GM12878 (cell line): ENCODE measurements at regions not wholly inside any gene's neighbourhood (a gene's known extent, or its start where the extent isn't known, plus 50 kb on each side); places are given as distances from the start of the nearest gene placed in this dataset.
"Not testable (repeated sequence)": the region's sequence is repeated elsewhere in the genome, so short reads cannot be mapped to it uniquely, and the experiment has no call there.

Source experiments
- ATAC-seq: fragments of 200-7000 bp; cut with Tn5 transposase; 3 replicates; pipeline ENCODE4 v1.9.1; 2020; ENCODE audit warnings: mild to moderate bottlenecking, moderate library complexity
- BruUV-seq: library from RNA; stranded (reverse); fragments of 400-500 nt; replicated peaks from 2 replicates; lab custom pipeline; 2021; lab: Mats Ljungman, UMichigan
- CTCF ChIA-PET: fragments of 300-600 bp; sonication (Branson Sonifier 250); formaldehyde crosslinking; extraction: SDS; loops from one replicate; lab custom pipeline; 2021; ENCODE audit warnings: inconsistent platforms; lab: Yijun Ruan, JAX
- POLR2A ChIA-PET: fragments of 350-600 bp; formaldehyde crosslinking; extraction: SDS; loops from one replicate; lab custom pipeline; 2021; ENCODE audit warnings: inconsistent platforms; lab: Charles Lee
- RAD21 ChIA-PET: fragments of 300-600 bp; sonication (Branson Sonifier 250); formaldehyde crosslinking; loops from one replicate; lab custom pipeline; 2023; ENCODE audit warnings: antibody characterized with exemption; ENCODE audit not compliant: unreplicated experiment; lab: Charles Lee
- SMC1A ChIA-PET: fragments of 300-600 bp; sonication (Branson Sonifier 250); formaldehyde crosslinking; loops from one replicate; lab custom pipeline; 2023; ENCODE audit not compliant: unreplicated experiment, uncharacterized antibody; lab: Charles Lee
- DNase-seq: peaks from one replicate; pipeline ENCODE4 v3.0.0-alpha.2; 2011; ENCODE audit warnings: low read depth, low spot score
- FAIRE-seq: peaks from 3 replicates; lab custom pipeline; 2011; peaks lifted over from hg19 to GRCh38; lab: Jason Lieb, UNC
- H2AFZ ChIP-seq: 2 replicates; pipeline ENCODE4 v1.6.0; 2011; ENCODE audit warnings: low read depth, low read length, control low read depth; ENCODE audit not compliant: control insufficient read depth
- H3K27ac ChIP-seq: 2 replicates; pipeline ENCODE4 v1.5.1; 2011; ENCODE audit warnings: control low read depth; ENCODE audit not compliant: control insufficient read depth, insufficient read depth
- H3K27me3 ChIP-seq, 2 experiments: replicated peaks in 1 of 2; 2 replicates each; pipeline versions ENCODE4 v1.6.0 to v1.6.1; 2011; ENCODE audit warnings: low read length in 1 of 2; ENCODE audit not compliant: control insufficient read depth in 2 of 2, insufficient read depth in 2 of 2
- H3K36me3 ChIP-seq, 2 experiments: 2 replicates each; pipeline ENCODE4 v1.5.1; 2011; ENCODE audit warnings: low read length in 1 of 2; ENCODE audit not compliant: control insufficient read depth in 2 of 2, insufficient read depth in 2 of 2
- H3K4me1 ChIP-seq: 2 replicates; pipeline ENCODE4 v1.6.1; 2011; ENCODE audit warnings: mild to moderate bottlenecking, low read length, moderate library complexity, mixed read lengths; ENCODE audit not compliant: control insufficient read depth, insufficient read depth
- H3K4me2 ChIP-seq: 2 replicates; pipeline ENCODE4 v1.6.0; 2011; ENCODE audit warnings: control low read depth; ENCODE audit not compliant: control insufficient read depth, insufficient read depth
- H3K4me3 ChIP-seq: fragments of 200-600 bp; sonication (generic); 2 replicates; pipeline ENCODE4 v1.5.1; 2016
- H3K79me2 ChIP-seq: 2 replicates; pipeline ENCODE4 v1.6.0; 2011; ENCODE audit warnings: low read length; ENCODE audit not compliant: control insufficient read depth, insufficient read depth
- H3K9ac ChIP-seq: 2 replicates; pipeline ENCODE4 v1.8.0; 2011; ENCODE audit warnings: low read length, control low read depth, mixed read lengths; ENCODE audit not compliant: control insufficient read depth, insufficient read depth
- H3K9me3 ChIP-seq: replicated peaks from 3 replicates; pipeline ENCODE4 v1.5.1; 2011; ENCODE audit warnings: mild to moderate bottlenecking, low read length; ENCODE audit not compliant: control insufficient read depth, insufficient read depth
- H4K20me1 ChIP-seq: 2 replicates; pipeline ENCODE4 v1.6.0; 2011; ENCODE audit not compliant: control insufficient read depth, insufficient read depth
- EGR1 ChIP-seq, 2 experiments: IDR thresholded peaks; 1 replicate in 1 of 2; 2 replicates in 1 of 2; pipeline ENCODE4 v1.6.1; 2011 to 2012; ENCODE audit warnings: low read depth in 2 of 2, low read length in 2 of 2, borderline replicate concordance in 1 of 2, mild to moderate bottlenecking in 1 of 2, moderate library complexity in 1 of 2
- NFXL1 ChIP-seq: fragments of 450-650 bp; IDR thresholded peaks from 2 replicates; pipeline ENCODE4 v1.6.1; 2017; ENCODE audit warnings: antibody characterized with exemption, mild to moderate bottlenecking, borderline replicate concordance
- PRDM15 ChIP-seq: fragments of 450-650 bp; formaldehyde crosslinking; IDR thresholded peaks from 2 replicates; pipeline ENCODE4 v1.4.0; 2020; ENCODE audit warnings: mild to moderate bottlenecking, moderate library complexity
- WGBS: methylation state at CpG from one replicate; pipeline ENCODE4 v1.1.6; 2016; ENCODE audit warnings: low lambda C conversion rate; ENCODE audit not compliant: insufficient replicate concordance, insufficient coverage; ENCODE audit errors: missing lambda C conversion rate; 5-methylcytosine and 5-hydroxymethylcytosine counted together
- in situ Hi-C: fragments of 300-500 bp; cut with MboI; formaldehyde crosslinking; loops from 9 replicates; pipeline ENCODE4 v1.14.3; 2018; ENCODE audit warnings: mixed read lengths
- intact Hi-C: fragments of 100-400 bp; cut with micrococcal nuclease; formaldehyde crosslinking; loops from one replicate; pipeline ENCODE4 v1.14.2; 2022; ENCODE audit not compliant: unreplicated experiment
- TF ChIP-seq, protein P1 (sequence below): fragments of 450-650 bp; IDR thresholded peaks from 2 replicates; pipeline ENCODE4 v1.6.1; 2017; ENCODE audit warnings: mild to moderate bottlenecking, low read depth, inconsistent platforms; ENCODE audit not compliant: poor library complexity, severe bottlenecking
- TF ChIP-seq, protein P2 (sequence below): IDR thresholded peaks from 2 replicates; pipeline ENCODE4 v1.6.1; 2012; ENCODE audit warnings: low read depth, low read length, improper control_type of control experiment

GRCh38 chr5:50299896-50300295 lies 141.2 kb downstream of the EMB start (continued):
- TF ChIP-seq, protein P1, sequence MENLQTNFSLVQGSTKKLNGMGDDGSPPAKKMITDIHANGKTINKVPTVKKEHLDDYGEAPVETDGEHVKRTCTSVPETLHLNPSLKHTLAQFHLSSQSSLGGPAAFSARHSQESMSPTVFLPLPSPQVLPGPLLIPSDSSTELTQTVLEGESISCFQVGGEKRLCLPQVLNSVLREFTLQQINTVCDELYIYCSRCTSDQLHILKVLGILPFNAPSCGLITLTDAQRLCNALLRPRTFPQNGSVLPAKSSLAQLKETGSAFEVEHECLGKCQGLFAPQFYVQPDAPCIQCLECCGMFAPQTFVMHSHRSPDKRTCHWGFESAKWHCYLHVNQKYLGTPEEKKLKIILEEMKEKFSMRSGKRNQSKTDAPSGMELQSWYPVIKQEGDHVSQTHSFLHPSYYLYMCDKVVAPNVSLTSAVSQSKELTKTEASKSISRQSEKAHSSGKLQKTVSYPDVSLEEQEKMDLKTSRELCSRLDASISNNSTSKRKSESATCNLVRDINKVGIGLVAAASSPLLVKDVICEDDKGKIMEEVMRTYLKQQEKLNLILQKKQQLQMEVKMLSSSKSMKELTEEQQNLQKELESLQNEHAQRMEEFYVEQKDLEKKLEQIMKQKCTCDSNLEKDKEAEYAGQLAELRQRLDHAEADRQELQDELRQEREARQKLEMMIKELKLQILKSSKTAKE: no peak

- H3K4me1 ChIP-seq: no peaks in the 10 kb centered on the region
- H3K79me2 ChIP-seq: no peaks in the 10 kb centered on the region
- no peak overlapping the region for H3K9ac ChIP-seq
- TF ChIP-seq NFXL1 (no peak), PRDM15 (CRISPR knock-in tag) (no peak), EGR1 (IDR thresholded peaks at IDR 0.05; ENCODE audit: borderline replicate concordance in 1 of 2, low read depth in 2 of 2, low read length in 2 of 2) (no peak)
- TF ChIP-seq, protein P2, sequence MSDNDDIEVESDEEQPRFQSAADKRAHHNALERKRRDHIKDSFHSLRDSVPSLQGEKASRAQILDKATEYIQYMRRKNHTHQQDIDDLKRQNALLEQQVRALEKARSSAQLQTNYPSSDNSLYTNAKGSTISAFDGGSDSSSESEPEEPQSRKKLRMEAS: no peak
- TF ChIP-seq, all 136 proteins: peak for 0
- 56% methylated on average over 9 of the region's 9 CpGs for WGBS
- H4K20me1 ChIP-seq: no peaks in the 10 kb centered on the region
- intact Hi-C loops: loop anchor here (10.0 kb wide), 1 partner anchor 58 kb away; no protein-coding TSS in a partner anchor
- no peaks in the 10 kb centered on the region for H3K27me3 ChIP-seq
- H3K4me2 ChIP-seq: no peak overlapping the region
- FAIRE-seq: no peak
- ChIA-PET CTCF (no interaction called here), SMC1A (no interaction called here), RAD21 (no interaction called here), POLR2A (no interaction called here)
- H3K36me3 ChIP-seq: no peaks in the 10 kb centered on the region
- H2AFZ ChIP-seq: no peak overlapping the region
- ATAC-seq: no peak
- no peak overlapping the region for H3K4me3 ChIP-seq
- no TSS peak for BruUV-seq
- no peaks in the 10 kb centered on the region for H3K9me3 ChIP-seq
- no peak overlapping the region for H3K27ac ChIP-seq
- no peak for DNase-seq
- in situ Hi-C loops: no loop called here
These were observed 148.2 kb downstream of the EMB start for GRCh38 chr5:50292735-50293394.

GRCh38 chr5:50280461-50280860 lies 160.6 kb downstream of the EMB start:
- FAIRE-seq, intact Hi-C loops, H2AFZ ChIP-seq, RAD21 ChIA-PET, SMC1A ChIA-PET, H3K9ac ChIP-seq, H3K4me2 ChIP-seq, H3K4me3 ChIP-seq, BruUV-seq, H3K27me3 ChIP-seq, CTCF ChIA-PET, in situ Hi-C loops, H3K9me3 ChIP-seq, H3K4me1 ChIP-seq, H3K79me2 ChIP-seq, H3K36me3 ChIP-seq, H3K27ac ChIP-seq, ATAC-seq, H4K20me1 ChIP-seq, DNase-seq, POLR2A ChIA-PET: not testable (repeated sequence)
- 71% methylated on average over 9 of the region's 10 CpGs for WGBS
